ENCODE measurements at regions not wholly inside any gene's neighbourhood (a gene's known extent, or its start where the extent isn't known, plus 50 kb on each side); places are given as distances from the start of the nearest gene placed in this dataset.

- peaks cover 0 to 69% (median 43%) of the 10 kb centered on the region in 7 donors for H3K27me3 ChIP-seq
- no peak overlapping the region for H3K27ac ChIP-seq
- H3K9me3 ChIP-seq: peaks cover 0 to 9% (median 0%) of the 10 kb centered on the region in 11 donors
- H3K4me3 ChIP-seq: no peak overlapping the region
- WGBS, 2 donors: 43 to 52% methylated on average over 1 of the region's 1 CpG
- H3K4me1 ChIP-seq: no peaks in the 10 kb centered on the region
- TF ChIP-seq CTCF (IDR thresholded peaks at IDR 0.05): no peak
- no peak for ATAC-seq
- intact Hi-C loops (cut with DNase I): no loop called here
- no peaks in the 10 kb centered on the region for H3K36me3 ChIP-seq
- no peak for DNase-seq
Observed at GRCh38 chr17:74134991-74135390, 68.5 kb upstream of the RPL38 start.

- intact Hi-C loops (cut with DNase I): no loop called here
- Histone ChIP-seq H3K36me3 (no peaks in the 10 kb centered on the region), H3K9me3 (peaks cover 0 to 14% (median 1%) of the 10 kb centered on the region in 11 donors), H3K27ac (no peak overlapping the region), H3K4me3 (no peak overlapping the region), H3K4me1 (no peaks in the 10 kb centered on the region), H3K27me3 (peaks cover 0 to 65% (median 43%) of the 10 kb centered on the region in 7 donors)
- ATAC-seq (no peak), DNase-seq (no peak)
- WGBS, 2 donors: 58 to 63% methylated on average over 9 of the region's 9 CpGs
- TF ChIP-seq CTCF (IDR thresholded peaks at IDR 0.05): no peak
Observed at GRCh38 chr17:74135391-74136167, 67.9 kb upstream of the RPL38 start.

- Histone ChIP-seq H3K4me1 (no peaks in the 10 kb centered on the region), H3K9me3 (peaks cover 0 to 33% (median 16%) of the 10 kb centered on the region in 11 donors), H3K27ac (no peak overlapping the region), H3K27me3 (peaks cover 0 to 47% (median 31%) of the 10 kb centered on the region in 7 donors), H3K4me3 (no peak overlapping the region), H3K36me3 (no peaks in the 10 kb centered on the region)
- no peak for ATAC-seq
- TF ChIP-seq CTCF (IDR thresholded peaks at IDR 0.05): no peak
- intact Hi-C loops (cut with DNase I): no loop called here
- 46% methylated on average over 3 of the region's 3 CpGs for WGBS, 2 donors
- DNase-seq: no peak
Observed at GRCh38 chr17:74137416-74137815, 66.1 kb upstream of the RPL38 start.

DNA sequence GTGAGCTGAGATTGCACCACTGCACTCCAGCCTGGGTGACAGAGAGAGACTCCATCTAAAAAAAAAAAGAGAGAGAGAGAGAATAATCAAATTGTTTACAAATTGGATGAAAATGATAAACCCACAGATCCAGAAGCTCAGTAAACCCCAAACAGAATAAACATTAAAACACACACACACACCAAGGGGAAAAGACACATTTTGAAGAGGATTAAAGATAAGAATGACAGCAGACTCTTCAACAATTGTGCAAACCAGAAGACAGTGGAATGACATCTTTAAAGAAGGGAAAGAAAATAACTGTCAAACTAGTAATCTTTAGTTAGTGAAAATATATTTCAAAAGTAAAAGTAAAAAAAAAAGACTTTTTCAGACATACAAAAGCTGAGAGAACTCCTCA, 64.4 kb upstream of the RPL38 start:
- intact Hi-C loops (cut with DNase I): no loop called here
- no peak for DNase-seq
- peaks cover 0 to 50% (median 30%) of the 10 kb centered on the region in 11 donors for H3K9me3 ChIP-seq

More for the DNA sequence above, 64.4 kb upstream of the RPL38 start:
- H3K27ac ChIP-seq: no peak overlapping the region
- H3K4me3 ChIP-seq: no peak overlapping the region
- no peak for ATAC-seq
- H3K36me3 ChIP-seq: no peaks in the 10 kb centered on the region
- no peak for TF ChIP-seq CTCF (IDR thresholded peaks at IDR 0.05)
- H3K4me1 ChIP-seq: no peaks in the 10 kb centered on the region
- peaks cover 0 to 39% (median 25%) of the 10 kb centered on the region in 7 donors for H3K27me3 ChIP-seq
